ENCODE measurements at regions not wholly inside any gene's neighbourhood (a gene's known extent, or its start where the extent isn't known, plus 50 kb on each side); places are given as distances from the start of the nearest gene placed in this dataset.

- H3K4me1 Mint-ChIP-seq, result peaks cover 32% of the 10 kb centered on the region
Measured at GRCh38 chr16:47886139-47886538, 269.7 kb downstream of the ABCC12 start.

DNA sequence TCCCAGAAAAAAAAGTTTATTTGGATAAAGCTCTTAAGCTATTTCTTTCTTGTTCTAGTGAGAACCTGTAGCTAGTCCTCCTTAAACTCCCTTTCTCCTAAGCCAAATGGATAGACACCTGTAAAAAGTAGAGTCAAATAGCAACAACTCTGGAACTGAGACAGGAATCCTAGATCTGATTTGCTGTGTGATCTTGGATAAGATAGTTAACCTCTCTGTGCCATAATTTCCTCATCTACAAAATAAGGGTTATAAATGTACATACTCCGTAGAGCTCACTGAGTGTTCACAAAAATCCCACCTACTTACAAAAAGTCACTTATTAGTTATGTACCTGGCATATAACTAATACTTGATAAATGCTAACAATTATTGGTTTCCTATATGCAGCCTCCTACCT lies 270.3 kb downstream of the ABCC12 start:
- TF ChIP-seq, protein P1, sequence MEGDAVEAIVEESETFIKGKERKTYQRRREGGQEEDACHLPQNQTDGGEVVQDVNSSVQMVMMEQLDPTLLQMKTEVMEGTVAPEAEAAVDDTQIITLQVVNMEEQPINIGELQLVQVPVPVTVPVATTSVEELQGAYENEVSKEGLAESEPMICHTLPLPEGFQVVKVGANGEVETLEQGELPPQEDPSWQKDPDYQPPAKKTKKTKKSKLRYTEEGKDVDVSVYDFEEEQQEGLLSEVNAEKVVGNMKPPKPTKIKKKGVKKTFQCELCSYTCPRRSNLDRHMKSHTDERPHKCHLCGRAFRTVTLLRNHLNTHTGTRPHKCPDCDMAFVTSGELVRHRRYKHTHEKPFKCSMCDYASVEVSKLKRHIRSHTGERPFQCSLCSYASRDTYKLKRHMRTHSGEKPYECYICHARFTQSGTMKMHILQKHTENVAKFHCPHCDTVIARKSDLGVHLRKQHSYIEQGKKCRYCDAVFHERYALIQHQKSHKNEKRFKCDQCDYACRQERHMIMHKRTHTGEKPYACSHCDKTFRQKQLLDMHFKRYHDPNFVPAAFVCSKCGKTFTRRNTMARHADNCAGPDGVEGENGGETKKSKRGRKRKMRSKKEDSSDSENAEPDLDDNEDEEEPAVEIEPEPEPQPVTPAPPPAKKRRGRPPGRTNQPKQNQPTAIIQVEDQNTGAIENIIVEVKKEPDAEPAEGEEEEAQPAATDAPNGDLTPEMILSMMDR (IDR thresholded peaks at IDR 0.05; ENCODE audit: unreplicated experiment), result no peak

More at GRCh38 chr16:47886139-47886538, 269.7 kb downstream of the ABCC12 start:
- Mint-ChIP-seq H3K9me3 (peaks cover 3% of the 10 kb centered on the region), H3K4me3 (no peak overlapping the region), H3K36me3 (no peaks in the 10 kb centered on the region), H3K27me3 (ENCODE audit: low read depth) (peaks cover 44% of the 10 kb centered on the region), H3K27ac (no peak overlapping the region)
- TF ChIP-seq, protein P1 (IDR thresholded peaks at IDR 0.05; ENCODE audit: unreplicated experiment), result no peak
- DNase-seq (ENCODE audit: low spot score in 2 of 2, unreplicated experiment in 2 of 2), result no peak

GRCh38 chr16:47884116-47884725 lies 271.6 kb downstream of the ABCC12 start:
- no peak for DNase-seq (ENCODE audit: low spot score in 2 of 2, unreplicated experiment in 2 of 2)
- Mint-ChIP-seq H3K36me3 (no peaks in the 10 kb centered on the region), H3K27ac (no peak overlapping the region), H3K9me3 (no peaks in the 10 kb centered on the region), H3K4me3 (no peak overlapping the region), H3K27me3 (ENCODE audit: low read depth) (peaks cover 42% of the 10 kb centered on the region), H3K4me1 (peaks cover 24% of the 10 kb centered on the region)
- TF ChIP-seq, protein P1 (IDR thresholded peaks at IDR 0.05; ENCODE audit: unreplicated experiment), result no peak

More for the DNA sequence above, 270.3 kb downstream of the ABCC12 start:
- Mint-ChIP-seq H3K4me1 (peaks cover 32% of the 10 kb centered on the region), H3K4me3 (no peak overlapping the region), H3K27me3 (ENCODE audit: low read depth) (peaks cover 43% of the 10 kb centered on the region), H3K9me3 (no peaks in the 10 kb centered on the region), H3K27ac (no peak overlapping the region), H3K36me3 (no peaks in the 10 kb centered on the region)
- DNase-seq (ENCODE audit: low spot score in 2 of 2, unreplicated experiment in 2 of 2), result no peak

DNA sequence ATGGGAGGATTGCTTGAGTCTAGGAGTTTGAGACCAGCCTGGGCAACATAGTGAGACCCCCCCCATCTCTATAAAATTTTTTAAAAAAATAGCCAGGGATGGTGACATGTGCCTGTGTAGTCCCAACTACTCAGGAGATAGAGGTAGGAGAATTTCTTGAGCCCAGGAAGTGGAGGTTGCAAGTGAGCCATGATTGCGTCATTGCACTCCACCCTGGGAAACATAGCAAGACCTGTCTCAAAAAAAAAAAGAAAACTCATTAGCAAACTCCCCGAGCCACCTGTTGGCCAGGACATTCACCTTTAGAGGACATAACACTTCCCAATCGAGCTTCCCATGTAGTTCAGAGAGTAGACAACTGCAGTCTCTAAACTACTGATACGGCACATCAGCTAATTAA lies 274.2 kb downstream of the ABCC12 start:
- DNase-seq (ENCODE audit: low spot score in 2 of 2, unreplicated experiment in 2 of 2), result no peak
- Mint-ChIP-seq H3K4me1 (peaks cover 3% of the 10 kb centered on the region), H3K27me3 (ENCODE audit: low read depth) (peaks cover 48% of the 10 kb centered on the region), H3K27ac (no peak overlapping the region), H3K36me3 (no peaks in the 10 kb centered on the region), H3K9me3 (no peaks in the 10 kb centered on the region), H3K4me3 (no peak overlapping the region)
- TF ChIP-seq, protein P1 (IDR thresholded peaks at IDR 0.05; ENCODE audit: unreplicated experiment), result no peak

GRCh38 chr16:47880653-47881052 lies 275.1 kb downstream of the ABCC12 start:
- Mint-ChIP-seq H3K27ac (no peak overlapping the region), H3K4me1 (no peaks in the 10 kb centered on the region), H3K9me3 (no peaks in the 10 kb centered on the region), H3K27me3 (ENCODE audit: low read depth) (peaks cover 42% of the 10 kb centered on the region), H3K36me3 (no peaks in the 10 kb centered on the region), H3K4me3 (no peak overlapping the region)
- TF ChIP-seq, protein P1 (IDR thresholded peaks at IDR 0.05; ENCODE audit: unreplicated experiment), result no peak
- no peak for DNase-seq (ENCODE audit: low spot score in 2 of 2, unreplicated experiment in 2 of 2)
